ENCODE measurements at regions not wholly inside any gene's neighbourhood (a gene's known extent, or its start where the extent isn't known, plus 50 kb on each side); places are given as distances from the start of the nearest gene placed in this dataset.

GRCh38 chr5:109469896-109470662 is 60.3 kb upstream of the PJA2 start:
- DNase-seq (ENCODE audit: low read depth in 2 of 2) = no peak

GRCh38 chr5:109468737-109469420 is 59.1 kb upstream of the PJA2 start:
- DNase-seq (ENCODE audit: low read depth in 2 of 2) = peak; percentile 97 to 98

- no peak for DNase-seq (ENCODE audit: low read depth in 2 of 2)
These were observed 58.5 kb upstream of the PJA2 start for GRCh38 chr5:109468288-109468676.

- no peak for DNase-seq (ENCODE audit: low read depth in 2 of 2)
These were observed 57.3 kb upstream of the PJA2 start for GRCh38 chr5:109467058-109467457.
